A549 (cell line): ENCODE measurements at regions not wholly inside any gene's neighbourhood (a gene's known extent, or its start where the extent isn't known, plus 50 kb on each side); places are given as distances from the start of the nearest gene placed in this dataset.
"Not testable (repeated sequence)": the region's sequence is repeated elsewhere in the genome, so short reads cannot be mapped to it uniquely, and the experiment has no call there.

ENCODE experiments used
- ATAC-seq, 2 experiments: fragments of 200-7000 bp in 1 of 2; fragments of >200 bp in 1 of 2; cut with Nextera tagmentation in 1 of 2; cut with Tn5 transposase in 1 of 2; 3 replicates each; pipeline versions ENCODE4 v1.8.0 to v1.9.1; 2018 to 2020; ENCODE audit warnings: mild to moderate bottlenecking in 1 of 2, moderate library complexity in 1 of 2
- CTCF ChIA-PET: fragments of 300-600 bp; sonication (Branson Sonifier 250); formaldehyde crosslinking; extraction: SDS; loops from one replicate; lab custom pipeline; 2021; ENCODE audit warnings: antibody characterized with exemption, inconsistent platforms; lab: Yijun Ruan, JAX
- POLR2A ChIA-PET: fragments of 350-600 bp; formaldehyde crosslinking; extraction: SDS; loops from one replicate; lab custom pipeline; 2021; ENCODE audit warnings: antibody characterized with exemption, inconsistent platforms; lab: Yijun Ruan, JAX
- DNase-seq, 2 experiments: peaks; one replicate each; pipeline versions ENCODE4 v3.0.0 to v3.0.0-alpha.2; 2011 to 2016; ENCODE audit warnings: low read depth in 1 of 2, low spot score in 1 of 2
- FAIRE-seq: peaks from 2 replicates; lab custom pipeline; 2011; peaks lifted over from hg19 to GRCh38; lab: Jason Lieb, UNC
- H3K27ac ChIP-seq, 2 experiments: fragments of >200 bp; sonication (Bioruptor Twin); formaldehyde crosslinking; 3 replicates each; pipeline ENCODE4 v1.5.1; 2016 to 2017
- H3K4me1 ChIP-seq: fragments of >200 bp; sonication (Bioruptor Twin); formaldehyde crosslinking; 3 replicates; pipeline ENCODE4 v1.6.1; 2016
- H3K4me2 ChIP-seq: fragments of >200 bp; sonication (Bioruptor Twin); formaldehyde crosslinking; 3 replicates; pipeline ENCODE4 v1.6.1; 2016
- H3K4me3 ChIP-seq: fragments of >200 bp; sonication (Bioruptor Twin); formaldehyde crosslinking; 3 replicates; pipeline ENCODE4 v1.5.1; 2016
- H3K9me3 ChIP-seq: fragments of >200 bp; sonication (Bioruptor Twin); formaldehyde crosslinking; 3 replicates; pipeline ENCODE4 v1.6.1; 2016
- CBX2 ChIP-seq: fragments of 200-600 bp; sonication (generic); IDR thresholded peaks from 2 replicates; pipeline ENCODE4 v1.6.1; 2016; ENCODE audit warnings: low read depth, mild to moderate bottlenecking, borderline replicate concordance
- CBX8 ChIP-seq: fragments of 200-600 bp; sonication (generic); IDR thresholded peaks from 2 replicates; pipeline ENCODE4 v1.6.1; 2016
- CHD4 ChIP-seq: fragments of 200-600 bp; sonication (generic); IDR thresholded peaks from 2 replicates; pipeline ENCODE4 v1.6.1; 2016; ENCODE audit warnings: antibody characterized with exemption, mild to moderate bottlenecking, borderline replicate concordance
- ESRRA ChIP-seq: fragments of 150-350 bp; IDR thresholded peaks from 2 replicates; pipeline ENCODE4 v1.6.1; 2014; ENCODE audit warnings: mild to moderate bottlenecking, low read length, borderline replicate concordance
- FOSL2 ChIP-seq, 2 experiments: fragments of 450-650 bp in 1 of 2; fragments of >200 bp in 1 of 2; sonication (Bioruptor Twin) in 1 of 2; formaldehyde crosslinking; IDR thresholded peaks; 2 replicates each; pipeline versions ENCODE4 v1.5.0 to v1.6.1; 2016 to 2020; ENCODE audit warnings: mild to moderate bottlenecking in 1 of 2, moderate library complexity in 1 of 2
- FOXS1 ChIP-seq: fragments of 250-450 bp; sonication (Bioruptor Pico); IDR thresholded peaks from 2 replicates; pipeline ENCODE4 v1.5.0; 2020; ENCODE audit warnings: mild to moderate bottlenecking, moderate library complexity
- HDAC2 ChIP-seq: fragments of 200-600 bp; sonication (generic); IDR thresholded peaks from 2 replicates; pipeline ENCODE4 v1.6.1; 2016
- HEYL ChIP-seq: fragments of 250-450 bp; sonication (Bioruptor Pico); IDR thresholded peaks from 2 replicates; pipeline ENCODE4 v1.8.0; 2021; ENCODE audit warnings: mild to moderate bottlenecking, moderate library complexity
- HOXA7 ChIP-seq: fragments of 250-450 bp; sonication (Bioruptor Pico); IDR thresholded peaks from 2 replicates; pipeline ENCODE4 v1.5.0; 2020; ENCODE audit warnings: mild to moderate bottlenecking, moderate library complexity
- HOXB5 ChIP-seq: fragments of 250-450 bp; sonication (Bioruptor Pico); IDR thresholded peaks from 2 replicates; pipeline ENCODE4 v1.5.0; 2020; ENCODE audit warnings: mild to moderate bottlenecking, moderate library complexity
- JUN ChIP-seq, 2 experiments: fragments of >200 bp; sonication (Bioruptor Twin); formaldehyde crosslinking; IDR thresholded peaks; 2 replicates in 1 of 2; 3 replicates in 1 of 2; pipeline ENCODE4 v1.6.1; 2016 to 2017
- JUNB ChIP-seq: fragments of >200 bp; sonication (Bioruptor Twin); formaldehyde crosslinking; IDR thresholded peaks from 2 replicates; pipeline ENCODE4 v1.6.1; 2016
- KDM5A ChIP-seq: fragments of 200-600 bp; sonication (generic); IDR thresholded peaks from 2 replicates; pipeline ENCODE4 v1.6.1; 2016; ENCODE audit warnings: antibody characterized with exemption, mild to moderate bottlenecking
- NPAS2 ChIP-seq: fragments of 250-450 bp; sonication (Bioruptor Pico); IDR thresholded peaks from 2 replicates; pipeline ENCODE4 v1.8.0; 2022; ENCODE audit warnings: mild to moderate bottlenecking, moderate library complexity, borderline replicate concordance
- NR3C1 ChIP-seq: fragments of >200 bp; sonication (Bioruptor Twin); formaldehyde crosslinking; IDR thresholded peaks from 3 replicates; pipeline ENCODE4 v1.6.1; 2017
- PHF8 ChIP-seq: fragments of 200-600 bp; sonication (generic); IDR thresholded peaks from 2 replicates; pipeline ENCODE4 v1.6.1; 2016; ENCODE audit warnings: low read depth, mild to moderate bottlenecking, antibody characterized with exemption, moderate library complexity, borderline replicate concordance
- POLR2A ChIP-seq: IDR thresholded peaks from 2 replicates; pipeline ENCODE4 v1.6.1; 2012; ENCODE audit warnings: mild to moderate bottlenecking, low read length
- RARB ChIP-seq: fragments of 250-450 bp; sonication (Bioruptor Pico); IDR thresholded peaks from 2 replicates; pipeline ENCODE4 v1.8.0; 2021; ENCODE audit warnings: mild to moderate bottlenecking, moderate library complexity
- RNF2 ChIP-seq: fragments of 200-600 bp; sonication (generic); IDR thresholded peaks from 2 replicates; pipeline ENCODE4 v1.6.1; 2016; ENCODE audit warnings: low read depth, mild to moderate bottlenecking, antibody characterized with exemption, moderate library complexity, borderline replicate concordance
- SMC3 ChIP-seq: fragments of >200 bp; sonication (Bioruptor Twin); formaldehyde crosslinking; IDR thresholded peaks from 3 replicates; pipeline ENCODE4 v1.6.1; 2018; ENCODE audit warnings: inconsistent platforms
- SREBF2 ChIP-seq: fragments of 450-650 bp; IDR thresholded peaks from 2 replicates; pipeline ENCODE4 v1.6.1; 2014; ENCODE audit warnings: mild to moderate bottlenecking, moderate library complexity
- TFCP2L1 ChIP-seq: fragments of 250-450 bp; sonication (Bioruptor Pico); IDR thresholded peaks from 2 replicates; pipeline ENCODE4 v1.5.0; 2021; ENCODE audit warnings: mild to moderate bottlenecking
- TP53 ChIP-seq: fragments of 250-450 bp; sonication (Bioruptor Pico); IDR thresholded peaks from 2 replicates; pipeline ENCODE4 v1.5.0; 2021; ENCODE audit warnings: mild to moderate bottlenecking, moderate library complexity
- USF2 ChIP-seq: fragments of 450-650 bp; IDR thresholded peaks from 2 replicates; pipeline ENCODE4 v1.6.1; 2014; ENCODE audit warnings: antibody characterized with exemption
- ZSCAN20 ChIP-seq: fragments of 250-450 bp; sonication (Bioruptor Pico); IDR thresholded peaks from 2 replicates; pipeline ENCODE4 v1.8.0; 2022; ENCODE audit warnings: mild to moderate bottlenecking, moderate library complexity
- WGBS: methylation state at CpG from one replicate; pipeline ENCODE4 v1.1.6; 2017; ENCODE audit errors: missing lambda C conversion rate; 5-methylcytosine and 5-hydroxymethylcytosine counted together

GRCh38 chr1:199089393-199090122 is 450.7 kb downstream of the PTPRC start:
- DNase-seq, result no peak
- no peak for TF ChIP-seq CBX2
- TF ChIP-seq FOXS1 (CRISPR knock-in tag), result no peak
- no peak for TF ChIP-seq NR3C1
- no peak for TF ChIP-seq KDM5A
- no peak for TF ChIP-seq HOXA7 (CRISPR knock-in tag)
- no peak for TF ChIP-seq TP53 (CRISPR knock-in tag)
- no peak for TF ChIP-seq USF2
- no peak for TF ChIP-seq NPAS2
- no peak for TF ChIP-seq HOXB5 (CRISPR knock-in tag)
- TF ChIP-seq, all 56 proteins: peak for 0
- H3K4me3 ChIP-seq, result no peak overlapping the region
- no peaks in the 10 kb centered on the region for H3K9me3 ChIP-seq
- ATAC-seq, result no peak
- CTCF ChIA-PET, result no interaction called here
- no peak overlapping the region for H3K4me2 ChIP-seq
- FAIRE-seq, result no peak
- POLR2A ChIA-PET, result no interaction called here
- no peak overlapping the region for H3K27ac ChIP-seq
- 25% methylated on average over 3 of the region's 3 CpGs for WGBS
- no peaks in the 10 kb centered on the region for H3K4me1 ChIP-seq

GRCh38 chr1:199095628-199096027 is 456.8 kb downstream of the PTPRC start:
- H3K27ac ChIP-seq, ATAC-seq, H3K4me1 ChIP-seq, DNase-seq, H3K4me3 ChIP-seq, H3K4me2 ChIP-seq, CTCF ChIA-PET, POLR2A ChIA-PET, H3K9me3 ChIP-seq, FAIRE-seq: not testable (repeated sequence)
- 90% methylated on average over 1 of the region's 1 CpG for WGBS

- H3K27ac ChIP-seq, result no peak overlapping the region
- CTCF ChIA-PET, result no interaction called here
- FAIRE-seq, result no peak
Observed at GRCh38 chr1:199096591-199096990, 457.8 kb downstream of the PTPRC start.

GRCh38 chr1:199098468-199098867 is 459.6 kb downstream of the PTPRC start:
- Histone ChIP-seq H3K9me3 (no peaks in the 10 kb centered on the region), H3K4me1 (no peaks in the 10 kb centered on the region), H3K27ac (no peak overlapping the region), H3K4me3 (no peak overlapping the region), H3K4me2 (no peak overlapping the region)
- TF ChIP-seq USF2 (no peak), HEYL (no peak), SMC3 (no peak), FOSL2 (IDR thresholded peaks at IDR 0.05) (no peak), FOSL2 (CRISPR knock-in tag; IDR thresholded peaks at IDR 0.05) (no peak), TFCP2L1 (no peak), ESRRA (no peak), RARB (no peak), SREBF2 (no peak), CHD4 (no peak), JUNB (no peak), CBX8 (no peak), PHF8 (no peak), JUN (IDR thresholded peaks at IDR 0.05) (no peak)
- DNase-seq (no peak), FAIRE-seq (no peak), ATAC-seq (no peak)
- POLR2A ChIA-PET, result no interaction called here
- 58% methylated on average over 5 of the region's 5 CpGs for WGBS
- CTCF ChIA-PET, result interaction anchor here (0.9 kb wide), 1 partner anchor 14 kb away, joined by 3 read pairs; no protein-coding TSS in a partner anchor

More at GRCh38 chr1:199096591-199096990, 457.8 kb downstream of the PTPRC start:
- H3K4me3 ChIP-seq, result no peak overlapping the region
- H3K4me1 ChIP-seq, result no peaks in the 10 kb centered on the region
- no peak for TF ChIP-seq NPAS2
- TF ChIP-seq ZSCAN20 (CRISPR knock-in tag), result no peak
- TF ChIP-seq RNF2, result no peak
- TF ChIP-seq SREBF2, result no peak
- no peak for TF ChIP-seq POLR2A
- TF ChIP-seq NR3C1, result no peak
- TF ChIP-seq HDAC2, result no peak
- WGBS, result 40% methylated on average over 6 of the region's 6 CpGs
- H3K4me2 ChIP-seq, result no peak overlapping the region
- DNase-seq (no peak), ATAC-seq (no peak)
- POLR2A ChIA-PET, result no interaction called here
- no peaks in the 10 kb centered on the region for H3K9me3 ChIP-seq
